ENCODE measurements at regions not wholly inside any gene's neighbourhood (a gene's known extent, or its start where the extent isn't known, plus 50 kb on each side); places are given as distances from the start of the nearest gene placed in this dataset.

GRCh38 chr4:80138551-80139538 lies 58.5 kb upstream of the PRDM8 start:
- H3K9me3 ChIP-seq (ENCODE audit: control insufficient read depth, insufficient read depth, low read depth, low read length): no peaks in the 10 kb centered on the region
- no peaks in the 10 kb centered on the region for H3K4me1 ChIP-seq (ENCODE audit: control insufficient read depth, insufficient read depth, low read length)
- CTCF ChIA-PET: interaction anchor here (1.0 kb wide), 1 partner anchor 14 kb away, joined by 3 read pairs; no protein-coding TSS in a partner anchor
- TF ChIP-seq SP3 (tag by site-specific recombination; IDR thresholded peaks at IDR 0.05) (no peak), ZNF426 (tag by site-specific recombination; IDR thresholded peaks at IDR 0.05) (no peak), ZNF24 (tag by site-specific recombination; IDR thresholded peaks at IDR 0.05) (no peak), ZNF18 (tag by site-specific recombination; IDR thresholded peaks at IDR 0.05) (no peak), ZNF600 (tag by site-specific recombination; IDR thresholded peaks at IDR 0.05) (no peak), ZNF132 (tag by site-specific recombination; IDR thresholded peaks at IDR 0.05; ENCODE audit: borderline replicate concordance) (no peak), ZNF488 (tag by site-specific recombination; IDR thresholded peaks at IDR 0.05) (no peak), ZNF202 (tag by site-specific recombination; IDR thresholded peaks at IDR 0.05; ENCODE audit: borderline replicate concordance) (no peak), ZNF341 (tag by site-specific recombination; IDR thresholded peaks at IDR 0.05; ENCODE audit: low read depth) (no peak), ZBTB49 (tag by site-specific recombination; IDR thresholded peaks at IDR 0.05; ENCODE audit: low read depth) (no peak), GLIS2 (tag by site-specific recombination; IDR thresholded peaks at IDR 0.05) (no peak), CTCF (tag by site-specific recombination; IDR thresholded peaks at IDR 0.05) (no peak), PRDM10 (tag by site-specific recombination; IDR thresholded peaks at IDR 0.05) (no peak), KLF9 (tag by site-specific recombination; IDR thresholded peaks at IDR 0.05; ENCODE audit: low read depth) (no peak), ZNF560 (tag by site-specific recombination; IDR thresholded peaks at IDR 0.05; ENCODE audit: borderline replicate concordance) (no peak), ZNF660 (tag by site-specific recombination; IDR thresholded peaks at IDR 0.05) (no peak), ZNF48 (tag by site-specific recombination; IDR thresholded peaks at IDR 0.05) (no peak), GFI1B (tag by site-specific recombination; IDR thresholded peaks at IDR 0.05) (no peak)
- POLR2A ChIA-PET: no interaction called here
- no peak overlapping the region for H3K27ac ChIP-seq (ENCODE audit: extremely low read depth, low read depth, low read length)
- no peaks in the 10 kb centered on the region for H3K36me3 ChIP-seq (ENCODE audit: control insufficient read depth in 2 of 2, insufficient read depth in 1 of 2, low read length in 2 of 2)
- no peak overlapping the region for H3K4me3 ChIP-seq (ENCODE audit: low read depth, low read length)

Measured in HEK293 (cell line).